Colonic mucosa (tissue), 4 donors: ENCODE measurements at regions not wholly inside any gene's neighbourhood (a gene's known extent, or its start where the extent isn't known, plus 50 kb on each side); places are given as distances from the start of the nearest gene placed in this dataset.

ENCODE experiments used
- DNase-seq: peaks from one replicate; pipeline ENCODE4 v3.0.0-alpha.2; 2020
- H3K27ac ChIP-seq: fragments of 200-600 bp; one replicate; pipeline ENCODE4 v1.8.0; 2021
- H3K27me3 ChIP-seq: fragments of 200-600 bp; one replicate; pipeline ENCODE4 v1.8.0; 2021
- H3K36me3 ChIP-seq: fragments of 200-600 bp; one replicate; pipeline ENCODE4 v1.8.0; 2021
- H3K4me1 ChIP-seq: fragments of 200-600 bp; one replicate; pipeline ENCODE4 v1.8.0; 2021; ENCODE audit warnings: mild to moderate bottlenecking
- H3K4me3 ChIP-seq: fragments of 200-600 bp; one replicate; pipeline ENCODE4 v1.8.0; 2021
- H3K9ac ChIP-seq, 2 donors: one replicate each; pipeline ENCODE4 v1.7.0; 2013; ENCODE audit warnings: control low read depth in 2 of 2, low read depth in 2 of 2, low read length in 2 of 2
- H3K9me3 ChIP-seq: fragments of 200-600 bp; one replicate; pipeline ENCODE4 v1.8.0; 2021
- intact Hi-C: fragments of 100-400 bp; cut with DNase I; formaldehyde crosslinking; loops from one replicate; pipeline ENCODE4 v1.14.1; 2022
- TF ChIP-seq, protein P1 (sequence below): fragments of 200-600 bp; IDR thresholded peaks from one replicate; pipeline ENCODE4 v1.8.0; 2022; ENCODE audit warnings: antibody characterized with exemption, mild to moderate bottlenecking
- donor health status: healthy.
- donor health status: DM: no; HTN: no; CAD: no.
- donor health status: DM: no; HTN: no; CAD: no.

DNA sequence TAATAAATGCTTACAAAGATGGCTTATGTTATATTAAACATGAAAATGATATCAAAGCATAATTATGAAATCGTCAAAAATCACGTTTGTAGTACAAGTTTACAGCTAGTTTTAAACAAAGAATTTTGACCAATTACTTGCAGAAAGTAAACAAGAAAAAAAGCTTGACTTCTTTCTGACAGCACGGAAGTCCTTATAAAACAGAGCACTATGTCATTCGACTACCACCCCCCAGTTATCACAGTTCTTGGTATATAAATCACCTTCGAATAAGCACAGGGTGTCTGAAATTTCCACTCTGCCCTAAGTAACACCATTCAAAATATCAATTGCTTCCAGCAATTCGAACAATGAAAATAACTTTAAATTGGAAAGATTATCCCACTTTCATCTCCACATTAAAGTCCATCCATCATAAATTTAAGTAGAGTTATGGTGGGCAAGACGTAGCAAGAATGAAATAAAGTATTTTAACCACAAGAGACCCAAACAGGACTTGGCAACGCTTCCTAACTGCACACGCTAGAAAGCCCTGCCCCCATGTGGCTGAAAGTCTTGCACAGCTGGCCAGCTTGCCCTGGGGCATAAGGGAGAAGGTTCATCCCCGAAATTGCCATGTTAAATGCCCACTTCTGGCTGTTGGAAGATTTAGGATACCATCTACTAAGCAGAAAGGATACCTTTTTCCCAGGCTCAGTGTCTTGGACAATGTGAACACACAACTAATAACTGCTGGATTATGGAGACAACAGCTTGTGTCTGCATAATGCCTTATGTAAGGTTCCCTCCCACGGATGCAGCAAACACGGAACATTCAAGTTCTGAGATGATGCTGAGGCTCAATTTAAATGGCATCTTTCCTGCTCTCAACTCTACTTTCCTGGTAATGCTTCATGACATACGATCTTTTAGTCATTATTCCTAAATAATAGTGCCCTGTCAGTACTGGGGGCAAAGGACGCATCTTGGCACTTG is 116.4 kb upstream of the TJP1 start:
- H3K27ac ChIP-seq: no peak overlapping the region
- H3K36me3 ChIP-seq: no peaks in the 10 kb centered on the region
- no peaks in the 10 kb centered on the region for H3K27me3 ChIP-seq
- H3K9me3 ChIP-seq: no peaks in the 10 kb centered on the region
- TF ChIP-seq, protein P1, sequence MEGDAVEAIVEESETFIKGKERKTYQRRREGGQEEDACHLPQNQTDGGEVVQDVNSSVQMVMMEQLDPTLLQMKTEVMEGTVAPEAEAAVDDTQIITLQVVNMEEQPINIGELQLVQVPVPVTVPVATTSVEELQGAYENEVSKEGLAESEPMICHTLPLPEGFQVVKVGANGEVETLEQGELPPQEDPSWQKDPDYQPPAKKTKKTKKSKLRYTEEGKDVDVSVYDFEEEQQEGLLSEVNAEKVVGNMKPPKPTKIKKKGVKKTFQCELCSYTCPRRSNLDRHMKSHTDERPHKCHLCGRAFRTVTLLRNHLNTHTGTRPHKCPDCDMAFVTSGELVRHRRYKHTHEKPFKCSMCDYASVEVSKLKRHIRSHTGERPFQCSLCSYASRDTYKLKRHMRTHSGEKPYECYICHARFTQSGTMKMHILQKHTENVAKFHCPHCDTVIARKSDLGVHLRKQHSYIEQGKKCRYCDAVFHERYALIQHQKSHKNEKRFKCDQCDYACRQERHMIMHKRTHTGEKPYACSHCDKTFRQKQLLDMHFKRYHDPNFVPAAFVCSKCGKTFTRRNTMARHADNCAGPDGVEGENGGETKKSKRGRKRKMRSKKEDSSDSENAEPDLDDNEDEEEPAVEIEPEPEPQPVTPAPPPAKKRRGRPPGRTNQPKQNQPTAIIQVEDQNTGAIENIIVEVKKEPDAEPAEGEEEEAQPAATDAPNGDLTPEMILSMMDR: no peak
- H3K9ac ChIP-seq: no peak overlapping the region
- intact Hi-C loops: loop anchor here (5.0 to 10.0 kb wide), 3 partner anchors 136 to 271 kb away; no protein-coding TSS in a partner anchor
- DNase-seq: no peak
- no peaks in the 10 kb centered on the region for H3K4me1 ChIP-seq
- no peak overlapping the region for H3K4me3 ChIP-seq

DNA sequence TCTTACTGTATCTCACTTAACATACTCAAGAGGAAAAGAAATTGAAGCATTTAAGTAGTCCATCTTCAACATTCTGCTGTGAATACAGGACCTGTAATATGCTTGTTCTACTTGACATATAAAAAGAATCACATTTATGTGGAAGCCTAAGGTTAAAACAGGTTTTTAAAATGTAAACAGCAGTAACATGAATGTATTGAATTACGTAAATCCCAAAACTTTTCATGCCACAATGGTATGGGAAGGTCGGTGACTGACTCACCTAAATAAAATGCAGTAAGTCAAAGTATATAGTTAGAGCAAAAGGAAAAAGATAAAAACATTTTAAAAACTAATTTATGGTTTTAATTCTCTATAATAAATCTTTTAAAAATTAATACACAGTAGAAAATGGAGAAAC is 115.7 kb upstream of the TJP1 start:
- H3K4me3 ChIP-seq: no peak overlapping the region
- no peak overlapping the region for H3K27ac ChIP-seq
- no peaks in the 10 kb centered on the region for H3K4me1 ChIP-seq
- no peaks in the 10 kb centered on the region for H3K36me3 ChIP-seq
- H3K27me3 ChIP-seq: no peaks in the 10 kb centered on the region
- no peak overlapping the region for H3K9ac ChIP-seq
- TF ChIP-seq, protein P1: no peak
- intact Hi-C loops: loop anchor here (5.0 to 10.0 kb wide), 3 partner anchors 137 to 271 kb away; no protein-coding TSS in a partner anchor
- H3K9me3 ChIP-seq: no peaks in the 10 kb centered on the region
- DNase-seq: no peak

DNA sequence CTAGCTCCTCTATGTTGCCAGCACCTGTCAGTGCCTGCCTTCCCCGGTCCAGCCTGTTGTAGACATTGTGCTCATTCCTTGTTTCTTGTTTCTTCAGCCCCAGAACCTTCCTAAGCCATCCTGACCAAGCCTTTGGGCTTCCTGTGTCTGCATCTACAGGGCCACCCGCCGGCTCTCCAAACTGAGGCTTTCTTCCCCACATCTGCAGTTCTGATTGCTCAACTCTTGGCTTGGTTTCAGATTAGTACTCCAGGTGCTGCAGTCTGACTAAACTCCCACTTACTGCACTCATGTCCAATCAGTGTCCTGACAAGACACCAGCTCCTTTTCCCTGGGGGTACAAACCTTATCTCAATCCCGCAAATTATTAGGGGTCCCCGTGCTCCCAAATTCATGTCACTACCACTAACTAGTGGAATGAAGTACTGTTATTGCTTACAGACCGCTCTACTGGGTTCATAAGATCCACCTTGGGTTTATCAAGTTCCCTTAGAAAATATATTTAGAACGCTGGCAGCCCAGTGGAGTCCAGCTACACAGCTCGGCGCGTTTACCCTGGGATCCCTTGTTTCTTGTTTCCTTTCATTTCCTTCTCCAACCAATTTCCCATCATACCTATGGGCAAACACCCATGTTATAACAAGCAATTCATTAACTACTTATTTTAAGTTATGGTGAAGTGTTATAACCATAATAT is 114.2 kb upstream of the TJP1 start:
- no peaks in the 10 kb centered on the region for H3K9me3 ChIP-seq
- no peak overlapping the region for H3K4me3 ChIP-seq
- TF ChIP-seq, protein P1: no peak
- H3K27me3 ChIP-seq: no peaks in the 10 kb centered on the region
- no peak overlapping the region for H3K9ac ChIP-seq
- H3K36me3 ChIP-seq: no peaks in the 10 kb centered on the region
- no peak for DNase-seq
- H3K4me1 ChIP-seq: no peaks in the 10 kb centered on the region
- no peak overlapping the region for H3K27ac ChIP-seq
- intact Hi-C loops: loop anchor here (5.0 to 10.0 kb wide), 3 partner anchors 138 to 269 kb away; no protein-coding TSS in a partner anchor

DNA sequence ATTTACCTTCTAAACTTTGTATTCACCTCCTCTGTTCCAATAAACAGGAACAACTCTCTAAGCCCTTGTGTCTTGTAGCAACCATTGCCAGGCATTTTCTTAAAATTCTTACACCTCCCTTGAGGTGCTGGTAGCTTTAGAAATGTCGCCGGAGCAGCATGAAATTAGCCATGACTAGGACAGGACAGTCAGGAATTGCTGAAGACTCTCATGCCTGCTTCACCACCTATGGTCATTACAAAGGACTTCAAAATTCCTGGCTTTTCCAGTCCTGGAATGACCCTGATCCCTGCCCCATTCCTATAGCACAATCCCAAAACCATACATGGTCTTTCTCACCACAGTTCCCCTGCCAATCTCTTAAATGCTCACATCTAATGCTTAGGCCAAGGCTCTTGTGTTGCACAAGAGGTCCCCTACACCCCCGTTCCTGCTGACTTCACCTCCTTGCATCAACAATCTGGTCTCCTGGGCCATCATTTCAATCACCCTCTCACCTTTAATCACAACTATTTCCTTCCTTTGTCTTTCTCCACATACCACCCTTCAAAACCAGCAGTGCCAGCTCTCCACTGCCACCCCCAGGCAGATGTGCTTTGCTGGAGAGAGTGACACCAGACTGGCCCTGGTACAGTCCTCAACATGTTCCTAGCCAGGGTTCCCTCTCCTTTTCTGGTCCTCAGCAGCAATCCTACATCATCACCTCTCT is 113.2 kb upstream of the TJP1 start:
- intact Hi-C loops: loop anchor here (5.0 to 10.0 kb wide), 3 partner anchors 139 to 268 kb away; no protein-coding TSS in a partner anchor
- Histone ChIP-seq H3K4me1 (no peaks in the 10 kb centered on the region), H3K36me3 (no peaks in the 10 kb centered on the region), H3K27ac (no peak overlapping the region), H3K4me3 (no peak overlapping the region), H3K9ac (no peak overlapping the region), H3K9me3 (no peaks in the 10 kb centered on the region), H3K27me3 (no peaks in the 10 kb centered on the region)
- DNase-seq: peak; percentile 48
- TF ChIP-seq, protein P1: peak; percentile 41

DNA sequence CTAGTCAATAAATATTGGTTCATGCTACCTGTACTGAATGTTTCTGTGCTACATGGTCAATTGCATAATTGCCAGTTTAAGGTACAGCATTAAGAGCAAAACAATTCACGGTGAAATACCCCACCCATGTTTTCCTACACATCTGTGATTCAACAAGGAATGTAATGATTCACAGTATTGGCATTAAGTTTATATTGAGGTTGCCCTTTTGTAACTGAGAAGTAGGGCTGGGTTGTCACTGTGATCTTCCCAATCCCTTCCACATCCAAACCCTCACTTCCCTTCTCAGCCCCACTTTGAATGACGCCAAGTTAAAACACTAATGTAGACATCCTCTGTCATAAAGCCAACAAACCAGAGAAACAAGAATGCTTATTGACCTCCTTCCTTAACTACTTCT is 112.0 kb upstream of the TJP1 start:
- H3K4me3 ChIP-seq: no peak overlapping the region
- no peaks in the 10 kb centered on the region for H3K9me3 ChIP-seq
- H3K27me3 ChIP-seq: no peaks in the 10 kb centered on the region
- no peaks in the 10 kb centered on the region for H3K4me1 ChIP-seq
- H3K36me3 ChIP-seq: no peaks in the 10 kb centered on the region
- no peak for DNase-seq
- no peak overlapping the region for H3K9ac ChIP-seq
- no peak overlapping the region for H3K27ac ChIP-seq
- intact Hi-C loops: loop anchor here (10.0 kb wide), 2 partner anchors 141 to 189 kb away; no protein-coding TSS in a partner anchor
- TF ChIP-seq, protein P1: no peak
